C4-2B (cell line): ENCODE measurements at regions not wholly inside any gene's neighbourhood (a gene's known extent, or its start where the extent isn't known, plus 50 kb on each side); places are given as distances from the start of the nearest gene placed in this dataset.

Source experiments
- ZFX ChIP-seq: fragments of 450-650 bp; IDR thresholded peaks from 2 replicates; pipeline ENCODE4 v1.6.1; 2017
- TF ChIP-seq, protein P1 (sequence below): fragments of 450-650 bp; conservative IDR thresholded peaks from 2 replicates; pipeline ENCODE4 v1.5.1; 2017; ENCODE audit warnings: mild to moderate bottlenecking

DNA sequence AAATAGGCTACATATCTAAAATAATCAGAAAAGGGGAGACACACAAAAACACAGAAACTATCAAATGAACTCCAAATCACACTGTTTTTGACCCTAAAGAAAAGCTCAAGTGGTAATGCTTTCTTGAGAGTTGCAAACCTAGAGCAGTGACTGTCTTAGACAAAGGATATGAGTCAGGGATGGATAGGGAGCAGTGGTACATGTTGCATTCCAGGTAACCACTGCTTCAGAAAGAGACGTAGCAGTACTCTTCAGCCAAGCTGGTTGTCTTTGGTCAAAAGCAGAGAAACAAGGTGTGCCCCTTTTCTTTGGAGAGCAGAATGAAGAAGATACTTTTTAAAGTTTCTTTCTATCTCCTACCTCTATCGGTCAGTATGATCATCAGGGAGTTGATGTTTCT is 1003.6 kb downstream of the CDH9 start:
- TF ChIP-seq ZFX = no peak
- TF ChIP-seq, protein P1, sequence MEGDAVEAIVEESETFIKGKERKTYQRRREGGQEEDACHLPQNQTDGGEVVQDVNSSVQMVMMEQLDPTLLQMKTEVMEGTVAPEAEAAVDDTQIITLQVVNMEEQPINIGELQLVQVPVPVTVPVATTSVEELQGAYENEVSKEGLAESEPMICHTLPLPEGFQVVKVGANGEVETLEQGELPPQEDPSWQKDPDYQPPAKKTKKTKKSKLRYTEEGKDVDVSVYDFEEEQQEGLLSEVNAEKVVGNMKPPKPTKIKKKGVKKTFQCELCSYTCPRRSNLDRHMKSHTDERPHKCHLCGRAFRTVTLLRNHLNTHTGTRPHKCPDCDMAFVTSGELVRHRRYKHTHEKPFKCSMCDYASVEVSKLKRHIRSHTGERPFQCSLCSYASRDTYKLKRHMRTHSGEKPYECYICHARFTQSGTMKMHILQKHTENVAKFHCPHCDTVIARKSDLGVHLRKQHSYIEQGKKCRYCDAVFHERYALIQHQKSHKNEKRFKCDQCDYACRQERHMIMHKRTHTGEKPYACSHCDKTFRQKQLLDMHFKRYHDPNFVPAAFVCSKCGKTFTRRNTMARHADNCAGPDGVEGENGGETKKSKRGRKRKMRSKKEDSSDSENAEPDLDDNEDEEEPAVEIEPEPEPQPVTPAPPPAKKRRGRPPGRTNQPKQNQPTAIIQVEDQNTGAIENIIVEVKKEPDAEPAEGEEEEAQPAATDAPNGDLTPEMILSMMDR = no peak
